Astrocyte of the spinal cord (primary cell): ENCODE measurements at regions not wholly inside any gene's neighbourhood (a gene's known extent, or its start where the extent isn't known, plus 50 kb on each side); places are given as distances from the start of the nearest gene placed in this dataset.
A peak's percentile ranks its signal among the peaks of the same experiment; 100 is the strongest.

Experiments
- DNase-seq: peaks from one replicate; pipeline ENCODE4 v3.0.0; 2011; ENCODE audit warnings: low read depth, low spot score
- H3K4me3 ChIP-seq: 2 replicates; pipeline ENCODE4 v1.5.1; 2011; ENCODE audit warnings: low read depth, mild to moderate bottlenecking, low read length, moderate library complexity
- in situ Hi-C: cut with HindIII; loops from 2 replicates; pipeline ENCODE4 v1.10.0; 2017; ENCODE audit warnings: low sequenced_read_pairs
- TF ChIP-seq, protein P1 (sequence below): IDR thresholded peaks from 2 replicates; pipeline ENCODE4 v1.5.1; 2012; ENCODE audit warnings: low read depth, mild to moderate bottlenecking, low read length, inconsistent platforms

- no peak overlapping the region for H3K4me3 ChIP-seq
- DNase-seq: peak; percentile 35
- in situ Hi-C loops: no loop called here
- TF ChIP-seq, protein P1, sequence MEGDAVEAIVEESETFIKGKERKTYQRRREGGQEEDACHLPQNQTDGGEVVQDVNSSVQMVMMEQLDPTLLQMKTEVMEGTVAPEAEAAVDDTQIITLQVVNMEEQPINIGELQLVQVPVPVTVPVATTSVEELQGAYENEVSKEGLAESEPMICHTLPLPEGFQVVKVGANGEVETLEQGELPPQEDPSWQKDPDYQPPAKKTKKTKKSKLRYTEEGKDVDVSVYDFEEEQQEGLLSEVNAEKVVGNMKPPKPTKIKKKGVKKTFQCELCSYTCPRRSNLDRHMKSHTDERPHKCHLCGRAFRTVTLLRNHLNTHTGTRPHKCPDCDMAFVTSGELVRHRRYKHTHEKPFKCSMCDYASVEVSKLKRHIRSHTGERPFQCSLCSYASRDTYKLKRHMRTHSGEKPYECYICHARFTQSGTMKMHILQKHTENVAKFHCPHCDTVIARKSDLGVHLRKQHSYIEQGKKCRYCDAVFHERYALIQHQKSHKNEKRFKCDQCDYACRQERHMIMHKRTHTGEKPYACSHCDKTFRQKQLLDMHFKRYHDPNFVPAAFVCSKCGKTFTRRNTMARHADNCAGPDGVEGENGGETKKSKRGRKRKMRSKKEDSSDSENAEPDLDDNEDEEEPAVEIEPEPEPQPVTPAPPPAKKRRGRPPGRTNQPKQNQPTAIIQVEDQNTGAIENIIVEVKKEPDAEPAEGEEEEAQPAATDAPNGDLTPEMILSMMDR: peak; percentile 36
These were observed 431.0 kb upstream of the IRAK1BP1 start for GRCh38 chr6:78436335-78436734.

GRCh38 chr6:78438135-78438534 is 429.2 kb upstream of the IRAK1BP1 start:
- in situ Hi-C loops: no loop called here
- no peak overlapping the region for H3K4me3 ChIP-seq
- TF ChIP-seq, protein P1: no peak
- DNase-seq: no peak

GRCh38 chr6:78460711-78461110 is 406.6 kb upstream of the IRAK1BP1 start:
- TF ChIP-seq, protein P1: no peak
- in situ Hi-C loops: no loop called here
- no peak overlapping the region for H3K4me3 ChIP-seq
- DNase-seq: no peak

GRCh38 chr6:78462728-78463127 is 404.6 kb upstream of the IRAK1BP1 start:
- in situ Hi-C loops: no loop called here

GRCh38 chr6:78465059-78465634 is 402.2 kb upstream of the IRAK1BP1 start:
- no peak for DNase-seq
- TF ChIP-seq, protein P1: no peak
- H3K4me3 ChIP-seq: no peak overlapping the region
- in situ Hi-C loops: no loop called here

More at GRCh38 chr6:78462728-78463127, 404.6 kb upstream of the IRAK1BP1 start:
- H3K4me3 ChIP-seq: no peak overlapping the region
- DNase-seq: no peak
- TF ChIP-seq, protein P1: no peak

DNA sequence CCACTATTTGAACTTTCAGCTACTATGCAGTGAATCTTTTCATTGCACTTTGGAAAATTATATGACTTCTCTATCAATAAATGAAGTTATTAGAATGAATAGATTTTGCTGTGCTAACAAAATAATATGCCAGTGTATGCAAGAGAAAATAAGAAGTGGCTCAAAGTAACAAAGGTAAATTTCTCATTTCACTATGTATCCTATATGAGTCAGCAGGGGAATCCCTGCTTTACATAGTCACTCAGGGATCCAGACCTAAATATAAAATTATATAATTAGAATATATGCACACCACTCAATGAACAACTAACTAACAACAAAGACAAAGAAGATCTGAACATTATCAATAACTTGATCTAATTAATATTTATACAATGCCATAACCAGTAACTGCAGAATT is 390.8 kb upstream of the IRAK1BP1 start:
- in situ Hi-C loops: no loop called here
- no peak overlapping the region for H3K4me3 ChIP-seq
- no peak for DNase-seq
- TF ChIP-seq, protein P1: no peak
